Sigmoid colon (tissue), 4 donors: ENCODE measurements at regions not wholly inside any gene's neighbourhood (a gene's known extent, or its start where the extent isn't known, plus 50 kb on each side); places are given as distances from the start of the nearest gene placed in this dataset.

Experiments used
- CTCF ChIP-seq, 4 experiments: fragments of 450-650 bp in 3 of 4; fragments of 200-600 bp in 1 of 4; IDR thresholded peaks; one replicate each; pipeline ENCODE4 v1.5.1; 2016 to 2019; ENCODE audit warnings: antibody characterized with exemption in 4 of 4, mild to moderate bottlenecking in 3 of 4, moderate library complexity in 2 of 4
- POLR2A ChIP-seq, 2 donors: fragments of 450-650 bp; IDR thresholded peaks; one replicate each; pipeline ENCODE4 v1.6.1; 2016; ENCODE audit warnings: antibody characterized with exemption in 2 of 2, mild to moderate bottlenecking in 2 of 2, moderate library complexity in 2 of 2
- POLR2AphosphoS5 ChIP-seq, 4 donors: sonication (generic); formaldehyde crosslinking; IDR thresholded peaks; one replicate each; pipeline ENCODE4 v1.6.1; 2017; ENCODE audit warnings: antibody characterized with exemption in 4 of 4

- TF ChIP-seq CTCF (IDR thresholded peaks at IDR 0.05) = no peak
- TF ChIP-seq POLR2A (IDR thresholded peaks at IDR 0.05) = no peak
- no peak for TF ChIP-seq POLR2AphosphoS5 (IDR thresholded peaks at IDR 0.05)
Observed at GRCh38 chr13:99647596-99647985, 146.3 kb downstream of the TM9SF2 start.
